PC-9 (cell line): ENCODE measurements at regions not wholly inside any gene's neighbourhood (a gene's known extent, or its start where the extent isn't known, plus 50 kb on each side); places are given as distances from the start of the nearest gene placed in this dataset.

Experiments used
- CTCF ChIP-seq: fragments of 200-600 bp; sonication (generic); conservative IDR thresholded peaks from 2 replicates; pipeline ENCODE4 v1.6.1; 2017; ENCODE audit warnings: mixed run types, antibody characterized with exemption, mild to moderate bottlenecking, moderate library complexity
- EZH2 ChIP-seq: fragments of 200-600 bp; sonication (generic); IDR thresholded peaks from 2 replicates; pipeline ENCODE4 v1.8.0; 2017; ENCODE audit warnings: antibody characterized with exemption, low read depth

GRCh38 chr9:26166537-26166936, 488.3 kb upstream of the TUSC1 start:
- TF ChIP-seq CTCF = no peak
- TF ChIP-seq EZH2 = no peak
